ENCODE measurements at regions not wholly inside any gene's neighbourhood (a gene's known extent, or its start where the extent isn't known, plus 50 kb on each side); places are given as distances from the start of the nearest gene placed in this dataset.

GRCh38 chr4:162727766-162728165 is 438.9 kb downstream of the NAF1 start:
- TF ChIP-seq CTCF (conservative IDR thresholded peaks at IDR 0.05 in 1 of 2, IDR thresholded peaks at IDR 0.05 in 1 of 2; ENCODE audit: low read depth in 1 of 2, low read length in 2 of 2) = no peak
- no peak for TF ChIP-seq EZH2 (IDR thresholded peaks at IDR 0.05; ENCODE audit: low read length, missing control alignments)
